ENCODE measurements at regions not wholly inside any gene's neighbourhood (a gene's known extent, or its start where the extent isn't known, plus 50 kb on each side); places are given as distances from the start of the nearest gene placed in this dataset.

DNA sequence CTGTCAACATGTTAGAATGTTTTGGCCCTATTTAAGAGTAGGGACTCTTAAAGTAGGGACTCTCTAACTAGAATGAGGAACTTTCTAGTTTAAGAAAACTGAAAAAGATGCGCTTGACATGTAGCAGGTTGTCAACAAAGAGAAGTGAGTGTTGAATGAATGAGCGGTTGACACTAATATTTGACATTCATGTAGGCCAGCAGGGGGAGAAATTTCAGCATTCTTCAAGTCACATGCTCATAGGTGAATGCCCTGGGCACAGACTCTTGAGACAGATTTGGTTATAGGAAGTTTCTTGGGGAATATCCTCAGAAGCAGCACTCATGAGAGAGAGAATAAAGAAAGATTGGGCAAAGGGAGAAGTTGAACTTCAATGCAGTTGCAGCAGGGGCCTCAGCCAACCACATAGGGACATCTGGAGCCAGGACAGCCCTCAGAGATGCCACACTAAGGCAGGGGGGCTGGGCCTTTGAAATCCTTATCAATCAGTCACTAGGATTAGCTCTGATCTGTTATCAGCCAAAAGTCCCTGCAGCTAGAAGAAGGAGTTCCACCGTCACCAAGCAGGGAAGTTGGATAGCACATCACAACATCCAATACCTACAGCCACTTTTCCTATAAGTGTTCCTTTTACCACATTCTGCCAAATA lies 145.1 kb upstream of the FKBP1C start:
- H3K4me3 ChIP-seq (ENCODE audit: low read depth, low read length): no peak overlapping the region
- DNase-seq (ENCODE audit: low read depth): peak; percentile 1

DNA sequence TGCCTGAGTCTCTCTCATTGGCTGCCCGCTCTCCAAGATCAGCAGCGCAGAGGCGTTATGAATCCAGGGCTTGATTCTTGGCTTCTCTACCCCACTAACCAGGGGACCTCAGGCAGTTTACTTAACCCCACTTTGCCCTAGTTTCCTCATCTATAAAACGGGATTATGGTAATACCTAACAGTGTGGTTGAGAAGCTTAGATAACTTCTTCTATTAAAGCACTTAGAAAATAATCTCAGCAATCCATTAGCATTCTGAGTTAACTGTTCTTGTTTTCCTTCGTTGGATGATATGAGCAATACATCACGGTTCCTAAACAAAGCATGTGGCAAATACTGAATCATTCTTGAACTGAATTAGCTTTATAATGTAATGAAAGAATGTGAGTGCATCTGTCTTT lies 116.3 kb upstream of the FKBP1C start:
- no peak overlapping the region for H3K4me3 ChIP-seq (ENCODE audit: low read depth, low read length)
- DNase-seq (ENCODE audit: low read depth): no peak
- TF ChIP-seq, protein P1, sequence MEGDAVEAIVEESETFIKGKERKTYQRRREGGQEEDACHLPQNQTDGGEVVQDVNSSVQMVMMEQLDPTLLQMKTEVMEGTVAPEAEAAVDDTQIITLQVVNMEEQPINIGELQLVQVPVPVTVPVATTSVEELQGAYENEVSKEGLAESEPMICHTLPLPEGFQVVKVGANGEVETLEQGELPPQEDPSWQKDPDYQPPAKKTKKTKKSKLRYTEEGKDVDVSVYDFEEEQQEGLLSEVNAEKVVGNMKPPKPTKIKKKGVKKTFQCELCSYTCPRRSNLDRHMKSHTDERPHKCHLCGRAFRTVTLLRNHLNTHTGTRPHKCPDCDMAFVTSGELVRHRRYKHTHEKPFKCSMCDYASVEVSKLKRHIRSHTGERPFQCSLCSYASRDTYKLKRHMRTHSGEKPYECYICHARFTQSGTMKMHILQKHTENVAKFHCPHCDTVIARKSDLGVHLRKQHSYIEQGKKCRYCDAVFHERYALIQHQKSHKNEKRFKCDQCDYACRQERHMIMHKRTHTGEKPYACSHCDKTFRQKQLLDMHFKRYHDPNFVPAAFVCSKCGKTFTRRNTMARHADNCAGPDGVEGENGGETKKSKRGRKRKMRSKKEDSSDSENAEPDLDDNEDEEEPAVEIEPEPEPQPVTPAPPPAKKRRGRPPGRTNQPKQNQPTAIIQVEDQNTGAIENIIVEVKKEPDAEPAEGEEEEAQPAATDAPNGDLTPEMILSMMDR (IDR thresholded peaks at IDR 0.05; ENCODE audit: low read depth, low read length, missing control alignments): no peak

More for the DNA sequence above, 145.1 kb upstream of the FKBP1C start:
- TF ChIP-seq, protein P1 (IDR thresholded peaks at IDR 0.05; ENCODE audit: low read depth, low read length, missing control alignments): peak; percentile 28

DNA sequence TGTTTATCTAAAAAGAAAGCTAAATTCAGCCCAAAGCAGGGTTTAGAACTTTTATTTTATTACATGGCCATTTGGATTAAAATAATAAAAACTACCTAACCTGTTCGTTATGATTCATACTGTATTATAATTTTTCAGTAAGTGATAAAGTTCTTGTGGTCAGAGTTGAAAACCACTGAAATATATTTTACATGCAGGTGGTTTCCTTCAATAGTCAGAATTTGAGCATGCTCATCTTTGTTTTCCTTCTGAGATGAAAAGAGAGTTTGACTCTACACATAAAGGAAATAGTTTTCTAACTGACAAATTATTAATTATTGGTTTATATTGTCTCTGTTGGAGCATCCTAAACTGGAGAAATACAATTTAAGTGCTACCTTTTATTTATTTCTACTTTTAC lies 114.0 kb upstream of the FKBP1C start:
- no peak for DNase-seq (ENCODE audit: low read depth)

DNA sequence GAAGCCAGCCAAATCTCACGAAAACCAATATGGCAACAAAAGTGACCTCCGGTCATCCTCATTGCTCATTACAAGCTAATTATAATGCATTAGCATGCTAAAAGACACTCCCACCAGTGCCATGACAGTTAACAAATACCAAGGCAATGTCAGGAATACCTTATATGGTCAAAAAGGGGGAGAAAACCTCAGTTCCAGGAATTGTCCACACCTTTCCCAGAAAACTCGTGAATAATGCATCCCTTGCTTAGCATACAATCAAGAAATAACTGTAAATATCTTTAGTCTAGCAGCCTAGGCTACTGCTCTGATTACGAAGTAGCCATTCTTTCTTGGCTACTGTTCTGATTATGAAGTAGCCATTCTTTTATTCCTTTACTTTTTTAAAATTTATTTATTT lies 112.5 kb upstream of the FKBP1C start:
- no peak for DNase-seq (ENCODE audit: low read depth)
- TF ChIP-seq, protein P1 (IDR thresholded peaks at IDR 0.05; ENCODE audit: low read depth, low read length, missing control alignments): no peak
- H3K4me3 ChIP-seq (ENCODE audit: low read depth, low read length): no peak overlapping the region

More for the DNA sequence above, 114.0 kb upstream of the FKBP1C start:
- no peak overlapping the region for H3K4me3 ChIP-seq (ENCODE audit: low read depth, low read length)
- TF ChIP-seq, protein P1 (IDR thresholded peaks at IDR 0.05; ENCODE audit: low read depth, low read length, missing control alignments): no peak

DNA sequence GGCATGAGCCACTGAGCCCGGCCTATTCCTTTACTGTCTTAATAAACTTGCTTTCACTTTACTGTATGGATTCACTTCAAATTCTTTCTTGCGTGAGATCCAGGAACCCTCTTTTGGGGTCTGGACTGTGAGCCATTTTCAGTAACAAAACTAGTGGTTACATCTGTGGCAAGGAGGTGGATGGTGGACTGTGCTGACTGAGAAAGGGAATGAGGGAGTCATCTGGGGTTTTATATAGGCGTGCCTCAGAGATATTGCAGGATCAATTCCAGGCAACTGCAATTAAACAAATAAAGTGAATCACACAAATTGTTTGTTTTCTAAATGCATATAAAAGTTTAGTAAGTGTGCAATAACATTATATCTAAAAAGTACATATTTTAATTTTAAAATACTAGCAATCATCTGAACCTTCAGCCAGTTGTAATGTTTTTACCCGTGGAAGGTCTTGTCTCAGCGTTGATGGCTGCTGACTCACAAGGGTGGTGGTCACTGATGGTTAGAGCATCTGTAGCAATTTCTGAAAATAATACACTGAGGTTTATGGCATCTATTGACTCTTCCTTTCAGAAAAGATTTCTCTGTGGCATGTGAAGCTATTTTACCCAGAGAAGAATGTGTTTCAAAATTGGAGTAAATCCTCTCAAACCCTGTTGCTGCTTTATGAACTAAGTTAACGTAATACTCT lies 111.4 kb upstream of the FKBP1C start:
- TF ChIP-seq, protein P1 (IDR thresholded peaks at IDR 0.05; ENCODE audit: low read depth, low read length, missing control alignments): no peak
- H3K4me3 ChIP-seq (ENCODE audit: low read depth, low read length): no peak overlapping the region
- DNase-seq (ENCODE audit: low read depth): no peak

DNA sequence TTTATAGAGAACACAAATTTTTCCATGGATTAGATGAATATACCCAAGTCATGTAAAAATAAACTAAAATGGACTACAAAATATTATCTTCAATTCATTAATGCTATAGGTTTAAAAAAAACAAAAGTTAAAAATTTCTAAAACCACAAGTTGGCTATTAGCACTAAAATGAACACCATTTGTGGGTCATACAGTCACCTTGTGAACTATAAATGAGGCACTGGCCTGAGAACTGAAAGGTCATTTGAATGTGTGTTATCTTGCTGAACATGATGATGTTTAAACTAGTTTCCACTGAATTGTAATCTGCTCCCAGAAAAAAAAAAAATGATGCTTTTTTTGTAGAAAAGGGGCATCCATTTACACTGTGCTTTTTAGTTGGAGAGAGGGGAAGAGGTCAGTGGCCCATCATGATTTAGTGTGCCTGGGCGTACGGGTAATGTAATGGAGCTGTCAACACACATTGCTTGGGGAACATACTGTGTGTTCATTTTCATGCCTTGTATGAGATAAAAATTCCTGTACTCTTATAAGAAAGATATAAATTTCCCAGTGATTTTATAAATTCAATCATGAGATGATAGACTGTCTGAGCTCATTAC lies 96.6 kb upstream of the FKBP1C start:
- TF ChIP-seq, protein P1 (IDR thresholded peaks at IDR 0.05; ENCODE audit: low read depth, low read length, missing control alignments): no peak
- no peak for DNase-seq (ENCODE audit: low read depth)
- H3K4me3 ChIP-seq (ENCODE audit: low read depth, low read length): no peak overlapping the region

All from GM12864 (cell line).